ENCODE measurements at regions not wholly inside any gene's neighbourhood (a gene's known extent, or its start where the extent isn't known, plus 50 kb on each side); places are given as distances from the start of the nearest gene placed in this dataset.
A peak's percentile ranks its signal among the peaks of the same experiment; 100 is the strongest.

DNA sequence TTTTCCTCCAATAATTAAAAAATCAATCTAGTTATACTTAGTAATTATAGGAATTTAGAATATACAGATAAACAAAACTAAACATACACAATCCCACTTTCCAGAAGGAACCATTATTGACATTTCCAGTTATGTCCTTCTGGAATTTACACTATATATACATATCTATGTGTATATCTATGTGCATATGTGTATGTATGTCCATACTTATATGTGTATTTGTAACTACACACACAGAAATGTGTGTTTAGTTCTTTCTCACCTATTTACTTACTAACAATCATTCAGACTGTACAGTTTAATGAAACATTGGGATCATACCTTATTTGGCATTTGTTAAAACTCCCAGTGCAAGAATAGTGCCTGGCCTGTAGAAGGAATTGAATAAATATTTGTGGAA, 126.4 kb downstream of the FHIP1A start:
- no peaks in the 10 kb centered on the region for H3K36me3 ChIP-seq (ENCODE audit: insufficient read depth, low read length)
- H3K4me2 ChIP-seq (ENCODE audit: low read length), result no peak overlapping the region
- DNase-seq (ENCODE audit: low read depth) (no peak), FAIRE-seq (no peak)
- H3K27me3 Mint-ChIP-seq (ENCODE audit: low read depth, unreplicated experiment), result no peaks in the 10 kb centered on the region
- H3K9ac ChIP-seq (ENCODE audit: low read length), result no peak overlapping the region
- H3K4me1 ChIP-seq (ENCODE audit: insufficient read depth, low read length), result peaks cover under 1% of the 10 kb centered on the region
- H4K20me1 ChIP-seq (ENCODE audit: insufficient read depth, low read length), result no peaks in the 10 kb centered on the region
- H3K4me3 Mint-ChIP-seq (ENCODE audit: unreplicated experiment), result no peak overlapping the region
- no peaks in the 10 kb centered on the region for H3K27me3 ChIP-seq (ENCODE audit: insufficient read depth, low read length)
- TF ChIP-seq EZH2 (IDR thresholded peaks at IDR 0.05; ENCODE audit: insufficient read depth, low read length), result no peak
- TF ChIP-seq, protein P1, sequence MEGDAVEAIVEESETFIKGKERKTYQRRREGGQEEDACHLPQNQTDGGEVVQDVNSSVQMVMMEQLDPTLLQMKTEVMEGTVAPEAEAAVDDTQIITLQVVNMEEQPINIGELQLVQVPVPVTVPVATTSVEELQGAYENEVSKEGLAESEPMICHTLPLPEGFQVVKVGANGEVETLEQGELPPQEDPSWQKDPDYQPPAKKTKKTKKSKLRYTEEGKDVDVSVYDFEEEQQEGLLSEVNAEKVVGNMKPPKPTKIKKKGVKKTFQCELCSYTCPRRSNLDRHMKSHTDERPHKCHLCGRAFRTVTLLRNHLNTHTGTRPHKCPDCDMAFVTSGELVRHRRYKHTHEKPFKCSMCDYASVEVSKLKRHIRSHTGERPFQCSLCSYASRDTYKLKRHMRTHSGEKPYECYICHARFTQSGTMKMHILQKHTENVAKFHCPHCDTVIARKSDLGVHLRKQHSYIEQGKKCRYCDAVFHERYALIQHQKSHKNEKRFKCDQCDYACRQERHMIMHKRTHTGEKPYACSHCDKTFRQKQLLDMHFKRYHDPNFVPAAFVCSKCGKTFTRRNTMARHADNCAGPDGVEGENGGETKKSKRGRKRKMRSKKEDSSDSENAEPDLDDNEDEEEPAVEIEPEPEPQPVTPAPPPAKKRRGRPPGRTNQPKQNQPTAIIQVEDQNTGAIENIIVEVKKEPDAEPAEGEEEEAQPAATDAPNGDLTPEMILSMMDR (IDR thresholded peaks at IDR 0.05; ENCODE audit: insufficient read depth, low read depth, low read length), result no peak
- no peaks in the 10 kb centered on the region for H3K9me3 ChIP-seq (ENCODE audit: insufficient read depth, low read depth, low read length)
- no peak overlapping the region for H3K27ac Mint-ChIP-seq (ENCODE audit: unreplicated experiment)
- no peak overlapping the region for H3K4me3 ChIP-seq (ENCODE audit: insufficient read depth, low read depth, low read length)
- peaks cover 7% of the 10 kb centered on the region for H3K4me1 Mint-ChIP-seq (ENCODE audit: low read depth, unreplicated experiment)
- no peaks in the 10 kb centered on the region for H3K9me3 Mint-ChIP-seq (ENCODE audit: unreplicated experiment)
- H3K79me2 ChIP-seq (ENCODE audit: insufficient read depth, low read length), result no peaks in the 10 kb centered on the region
- no peak overlapping the region for H3K27ac ChIP-seq (ENCODE audit: low read depth, low read length)
- no peak overlapping the region for H2AFZ ChIP-seq (ENCODE audit: low read depth, low read length)
- no peaks in the 10 kb centered on the region for H3K36me3 Mint-ChIP-seq (ENCODE audit: low read depth, unreplicated experiment)

DNA sequence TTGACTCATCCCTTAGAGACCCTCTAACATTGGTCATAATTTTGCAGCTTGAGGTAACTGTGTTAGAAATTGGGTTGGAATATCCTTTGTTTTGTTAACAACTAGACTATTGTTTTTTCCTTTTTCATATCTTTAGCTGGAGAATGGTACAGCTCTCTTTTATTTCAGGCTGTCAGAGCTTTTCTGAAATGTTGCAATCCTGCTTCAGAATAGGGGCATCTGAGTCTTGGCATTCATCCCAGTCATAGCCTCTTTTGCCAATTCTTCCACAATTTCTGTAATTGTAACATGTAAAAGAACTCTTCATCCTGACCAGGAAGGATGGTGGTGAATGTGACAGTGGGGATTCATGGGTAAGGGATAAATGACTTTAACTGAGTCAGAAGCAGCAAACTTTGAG, 128.7 kb downstream of the FHIP1A start:
- Histone ChIP-seq H2AFZ (ENCODE audit: low read depth, low read length) (no peak overlapping the region), H3K4me1 (ENCODE audit: insufficient read depth, low read length) (peaks cover 18% of the 10 kb centered on the region), H3K9me3 (ENCODE audit: insufficient read depth, low read depth, low read length) (no peaks in the 10 kb centered on the region), H3K27me3 (ENCODE audit: insufficient read depth, low read length) (no peaks in the 10 kb centered on the region), H3K4me3 (ENCODE audit: insufficient read depth, low read depth, low read length) (no peak overlapping the region), H3K9ac (ENCODE audit: low read length) (no peak overlapping the region), H3K27ac (ENCODE audit: low read depth, low read length) (no peak overlapping the region), H3K4me2 (ENCODE audit: low read length) (no peak overlapping the region), H4K20me1 (ENCODE audit: insufficient read depth, low read length) (no peaks in the 10 kb centered on the region), H3K79me2 (ENCODE audit: insufficient read depth, low read length) (no peaks in the 10 kb centered on the region), H3K36me3 (ENCODE audit: insufficient read depth, low read length) (no peaks in the 10 kb centered on the region)
- TF ChIP-seq EZH2 (IDR thresholded peaks at IDR 0.05; ENCODE audit: insufficient read depth, low read length), result no peak
- TF ChIP-seq, protein P1 (IDR thresholded peaks at IDR 0.05; ENCODE audit: insufficient read depth, low read depth, low read length), result no peak
- DNase-seq (ENCODE audit: low read depth) (peak; percentile 24), FAIRE-seq (no peak)
- H3K4me1 Mint-ChIP-seq (ENCODE audit: low read depth, unreplicated experiment), result peaks cover 17% of the 10 kb centered on the region
- H3K36me3 Mint-ChIP-seq (ENCODE audit: low read depth, unreplicated experiment), result no peaks in the 10 kb centered on the region
- H3K9me3 Mint-ChIP-seq (ENCODE audit: unreplicated experiment), result no peaks in the 10 kb centered on the region
- H3K27me3 Mint-ChIP-seq (ENCODE audit: low read depth, unreplicated experiment), result no peaks in the 10 kb centered on the region
- no peak overlapping the region for H3K27ac Mint-ChIP-seq (ENCODE audit: unreplicated experiment)
- H3K4me3 Mint-ChIP-seq (ENCODE audit: unreplicated experiment), result no peak overlapping the region

DNA sequence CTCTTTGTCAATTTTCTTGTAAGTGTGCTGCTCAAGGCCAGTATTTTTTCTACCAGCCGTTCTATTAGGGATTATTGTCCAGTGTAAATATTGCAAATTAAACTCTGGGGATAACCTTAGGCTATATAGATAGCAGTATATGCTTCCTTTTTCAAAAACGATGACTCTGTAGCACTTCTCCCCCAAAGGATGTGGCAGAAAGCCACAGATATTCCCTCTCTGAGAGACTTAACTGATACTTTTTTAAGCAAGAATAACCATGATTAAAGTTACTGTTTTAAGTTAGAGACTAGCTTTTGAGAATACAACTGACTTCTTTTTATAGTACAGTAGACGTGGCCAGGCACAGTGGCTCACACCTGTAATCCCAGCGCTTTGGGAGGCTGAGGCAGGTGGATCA, 130.0 kb downstream of the FHIP1A start:
- TF ChIP-seq EZH2 (IDR thresholded peaks at IDR 0.05; ENCODE audit: insufficient read depth, low read length), result no peak
- TF ChIP-seq, protein P1 (IDR thresholded peaks at IDR 0.05; ENCODE audit: insufficient read depth, low read depth, low read length), result no peak
- H3K9ac ChIP-seq (ENCODE audit: low read length), result no peak overlapping the region
- H2AFZ ChIP-seq (ENCODE audit: low read depth, low read length), result no peak overlapping the region
- H3K9me3 Mint-ChIP-seq (ENCODE audit: unreplicated experiment), result no peaks in the 10 kb centered on the region
- no peak for DNase-seq (ENCODE audit: low read depth)
- H3K27me3 Mint-ChIP-seq (ENCODE audit: low read depth, unreplicated experiment), result no peaks in the 10 kb centered on the region
- FAIRE-seq, result no peak
- peaks cover 17% of the 10 kb centered on the region for H3K4me1 Mint-ChIP-seq (ENCODE audit: low read depth, unreplicated experiment)
- H3K27me3 ChIP-seq (ENCODE audit: insufficient read depth, low read length), result no peaks in the 10 kb centered on the region
- H3K4me1 ChIP-seq (ENCODE audit: insufficient read depth, low read length), result peaks cover 18% of the 10 kb centered on the region
- H3K9me3 ChIP-seq (ENCODE audit: insufficient read depth, low read depth, low read length), result no peaks in the 10 kb centered on the region
- H3K27ac ChIP-seq (ENCODE audit: low read depth, low read length), result no peak overlapping the region
- no peak overlapping the region for H3K4me2 ChIP-seq (ENCODE audit: low read length)
- H3K36me3 ChIP-seq (ENCODE audit: insufficient read depth, low read length), result no peaks in the 10 kb centered on the region
- H3K36me3 Mint-ChIP-seq (ENCODE audit: low read depth, unreplicated experiment), result no peaks in the 10 kb centered on the region
- no peak overlapping the region for H3K4me3 ChIP-seq (ENCODE audit: insufficient read depth, low read depth, low read length)
- H3K27ac Mint-ChIP-seq (ENCODE audit: unreplicated experiment), result no peak overlapping the region
- no peaks in the 10 kb centered on the region for H4K20me1 ChIP-seq (ENCODE audit: insufficient read depth, low read length)
- H3K4me3 Mint-ChIP-seq (ENCODE audit: unreplicated experiment), result no peak overlapping the region
- no peaks in the 10 kb centered on the region for H3K79me2 ChIP-seq (ENCODE audit: insufficient read depth, low read length)

Data from astrocyte (in vitro differentiated cells and primary cell).